ENCODE measurements at regions not wholly inside any gene's neighbourhood (a gene's known extent, or its start where the extent isn't known, plus 50 kb on each side); places are given as distances from the start of the nearest gene placed in this dataset.

- TF ChIP-seq CTCF (IDR thresholded peaks at IDR 0.05) (no peak), POLR2A (IDR thresholded peaks at IDR 0.05) (no peak), POLR2AphosphoS5 (IDR thresholded peaks at IDR 0.05) (no peak)
Measured at GRCh38 chr1:101137144-101138126, 99.4 kb upstream of the S1PR1 start.
